Mesendoderm (in vitro differentiated cells): ENCODE measurements at regions not wholly inside any gene's neighbourhood (a gene's known extent, or its start where the extent isn't known, plus 50 kb on each side); places are given as distances from the start of the nearest gene placed in this dataset.

Experiments
- DNase-seq: peaks from one replicate; pipeline ENCODE4 v3.0.0; 2013
- H2AK5ac ChIP-seq: 2 replicates; pipeline ENCODE4 v1.6.1; 2013; ENCODE audit warnings: low read length, inconsistent platforms
- H2BK120ac ChIP-seq: 2 replicates; pipeline ENCODE4 v1.6.1; 2013; ENCODE audit warnings: low read depth, mild to moderate bottlenecking, low read length, moderate library complexity, mixed read lengths
- H2BK15ac ChIP-seq: replicated peaks from 2 replicates; pipeline ENCODE4 v1.6.1; 2013; ENCODE audit warnings: low read depth, mild to moderate bottlenecking, moderate library complexity
- H2BK5ac ChIP-seq: 2 replicates; pipeline ENCODE4 v1.6.1; 2013; ENCODE audit warnings: low read length, inconsistent platforms
- H3K18ac ChIP-seq: 2 replicates; pipeline ENCODE4 v1.6.1; 2013; ENCODE audit warnings: mild to moderate bottlenecking, low read length, mixed read lengths
- H3K23ac ChIP-seq: one replicate; pipeline ENCODE4 v1.6.1; 2013; ENCODE audit warnings: low read length
- H3K27ac ChIP-seq: 2 replicates; pipeline ENCODE4 v1.5.1; 2013; ENCODE audit warnings: low read depth, mild to moderate bottlenecking, inconsistent platforms, low read length, moderate library complexity
- H3K27me3 ChIP-seq: 2 replicates; pipeline ENCODE4 v1.6.1; 2013; ENCODE audit warnings: low read length, control low read depth, mild to moderate bottlenecking, inconsistent platforms; ENCODE audit not compliant: insufficient read depth, poor library complexity
- H3K36me3 ChIP-seq: 2 replicates; pipeline ENCODE4 v1.6.1; 2013; ENCODE audit warnings: low read length, inconsistent platforms; ENCODE audit not compliant: control insufficient read depth, insufficient read depth
- H3K4ac ChIP-seq: one replicate; pipeline ENCODE4 v1.6.1; 2013; ENCODE audit warnings: low read depth, mild to moderate bottlenecking, low read length, moderate library complexity
- H3K4me1 ChIP-seq: 2 replicates; pipeline ENCODE4 v1.6.1; 2013; ENCODE audit warnings: low read depth, low read length, inconsistent platforms; ENCODE audit not compliant: control insufficient read depth
- H3K4me2 ChIP-seq: 2 replicates; pipeline ENCODE4 v1.6.1; 2013; ENCODE audit warnings: low read length
- H3K4me3 ChIP-seq: 2 replicates; pipeline ENCODE4 v1.5.1; 2013; ENCODE audit warnings: mild to moderate bottlenecking, low read length
- H3K56ac ChIP-seq: one replicate; pipeline ENCODE4 v1.6.1; 2013; ENCODE audit warnings: low read length
- H3K79me1 ChIP-seq: 2 replicates; pipeline ENCODE4 v1.6.1; 2013; ENCODE audit warnings: low read length, inconsistent platforms
- H3K79me2 ChIP-seq: 2 replicates; pipeline ENCODE4 v1.6.1; 2013; ENCODE audit warnings: mild to moderate bottlenecking, low read length; ENCODE audit not compliant: control insufficient read depth, insufficient read depth
- H3K9ac ChIP-seq: 2 replicates; pipeline ENCODE4 v1.6.1; 2013; ENCODE audit warnings: low read length, inconsistent platforms
- H4K5ac ChIP-seq: one replicate; pipeline ENCODE4 v1.6.1; 2013; ENCODE audit warnings: low read length
- H4K8ac ChIP-seq: one replicate; pipeline ENCODE4 v1.6.1; 2013; ENCODE audit warnings: low read depth, mild to moderate bottlenecking, control low read depth, low read length, moderate library complexity
- WGBS: extraction: QIAGEN DNeasy Blood & Tissue Kit; methylation state at CpG from one replicate; pipeline ENCODE4 v1.1.7; 2013; ENCODE audit warnings: low lambda C conversion rate, missing lambda C conversion rate; ENCODE audit not compliant: insufficient coverage; ENCODE audit errors: extremely low coverage; 5-methylcytosine and 5-hydroxymethylcytosine counted together

DNA sequence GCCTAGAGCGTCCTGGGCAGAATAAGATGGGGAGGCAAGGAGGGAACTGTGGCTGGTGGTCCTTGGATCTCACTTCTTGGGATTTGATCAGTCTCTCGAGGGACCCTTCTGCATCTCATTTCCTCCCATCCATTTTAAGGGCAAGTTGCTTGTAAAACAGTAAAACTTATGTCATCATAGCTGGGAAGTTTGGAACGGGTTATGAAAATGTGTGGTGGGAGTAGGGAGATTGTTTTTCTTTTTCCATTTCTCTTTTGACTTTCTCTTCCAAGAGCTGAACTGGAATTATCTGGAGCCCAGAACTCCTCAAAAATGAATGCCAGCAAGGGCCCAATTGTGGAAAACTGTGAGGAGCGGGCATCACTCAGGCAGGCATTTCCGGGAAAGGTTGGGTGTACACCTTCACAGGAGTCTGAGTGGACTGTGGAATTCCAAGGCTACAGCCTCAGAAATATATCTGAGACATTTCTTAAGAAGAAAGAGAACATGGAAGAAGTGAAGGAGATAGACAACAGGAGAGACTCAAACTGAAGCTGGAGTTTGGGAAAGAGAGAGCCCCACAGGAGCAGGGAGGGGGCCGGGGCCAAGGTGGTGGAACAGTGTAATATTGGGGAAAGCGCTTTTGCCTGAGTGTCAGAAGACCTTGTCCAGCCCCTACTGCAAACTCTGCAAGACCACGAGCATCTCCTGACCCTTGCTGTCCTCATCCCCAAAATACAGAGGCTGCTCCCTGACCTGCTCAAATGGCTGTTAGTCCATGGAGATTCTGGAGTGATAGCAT is 185.1 kb downstream of the FOXD2 start:
- Histone ChIP-seq H3K23ac (no peak overlapping the region), H3K56ac (no peak overlapping the region)
- WGBS: no CpG with 5 or more reads among the region's 8 CpGs

DNA sequence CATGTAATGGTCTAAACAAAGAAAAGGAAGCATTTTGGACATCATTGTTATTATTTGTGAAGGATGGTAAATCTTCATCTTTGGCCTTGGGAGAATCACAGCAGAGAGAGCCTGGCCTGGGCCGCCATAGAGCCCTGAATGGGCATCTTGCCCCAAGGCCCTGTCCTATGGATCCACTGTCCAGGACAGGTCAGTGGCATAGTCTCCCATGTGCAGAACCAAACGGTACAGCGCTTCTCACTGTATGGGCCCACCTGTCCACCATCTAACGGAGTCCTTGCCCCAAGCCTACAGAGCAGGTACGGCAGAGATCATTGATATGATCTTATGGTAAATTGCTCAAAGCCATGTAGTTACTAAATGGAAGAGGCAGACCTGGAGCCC is 185.7 kb downstream of the FOXD2 start:
- Histone ChIP-seq H3K56ac (no peak overlapping the region), H4K8ac (no peak overlapping the region), H3K27me3 (no peaks in the 10 kb centered on the region), H3K4me1 (no peaks in the 10 kb centered on the region), H2BK15ac (no peak overlapping the region), H3K4me2 (no peak overlapping the region), H3K4me3 (no peak overlapping the region), H3K27ac (no peak overlapping the region), H3K79me1 (no peaks in the 10 kb centered on the region), H2BK5ac (no peak overlapping the region), H3K9ac (no peak overlapping the region), H3K36me3 (no peaks in the 10 kb centered on the region), H2BK120ac (no peak overlapping the region), H3K18ac (no peak overlapping the region), H4K5ac (no peak overlapping the region), H2AK5ac (no peak overlapping the region), H3K23ac (no peak overlapping the region), H3K4ac (no peak overlapping the region), H3K79me2 (no peaks in the 10 kb centered on the region)
- DNase-seq: no peak
- WGBS: no CpG with 5 or more reads among the region's 5 CpGs

More for the DNA sequence above, 185.1 kb downstream of the FOXD2 start:
- no peaks in the 10 kb centered on the region for H3K4me1 ChIP-seq
- H3K27ac ChIP-seq: no peak overlapping the region
- no peak overlapping the region for H4K5ac ChIP-seq
- H3K27me3 ChIP-seq: no peaks in the 10 kb centered on the region
- no peak overlapping the region for H3K4me2 ChIP-seq
- no peak overlapping the region for H3K18ac ChIP-seq
- no peak overlapping the region for H3K9ac ChIP-seq
- H4K8ac ChIP-seq: no peak overlapping the region
- H3K79me1 ChIP-seq: no peaks in the 10 kb centered on the region
- H2BK5ac ChIP-seq: no peak overlapping the region
- no peaks in the 10 kb centered on the region for H3K79me2 ChIP-seq
- H3K36me3 ChIP-seq: no peaks in the 10 kb centered on the region
- no peak overlapping the region for H2BK15ac ChIP-seq
- H2BK120ac ChIP-seq: no peak overlapping the region
- H3K4ac ChIP-seq: no peak overlapping the region
- H2AK5ac ChIP-seq: no peak overlapping the region
- no peak overlapping the region for H3K4me3 ChIP-seq
- no peak for DNase-seq

- Histone ChIP-seq H3K18ac (no peak overlapping the region), H2BK15ac (no peak overlapping the region), H2AK5ac (no peak overlapping the region), H3K4me1 (no peaks in the 10 kb centered on the region), H2BK120ac (no peak overlapping the region), H3K79me2 (no peaks in the 10 kb centered on the region), H2BK5ac (no peak overlapping the region), H3K36me3 (no peaks in the 10 kb centered on the region), H3K4me2 (no peak overlapping the region), H3K79me1 (no peaks in the 10 kb centered on the region), H3K4ac (no peak overlapping the region), H3K56ac (no peak overlapping the region), H3K9ac (no peak overlapping the region), H3K23ac (no peak overlapping the region), H3K4me3 (no peak overlapping the region), H3K27ac (no peak overlapping the region), H3K27me3 (no peaks in the 10 kb centered on the region), H4K8ac (no peak overlapping the region), H4K5ac (no peak overlapping the region)
- peak; percentile 86 for DNase-seq
- WGBS: no CpG with 5 or more reads among the region's 4 CpGs
Observed at GRCh38 chr1:47624531-47624930, 186.7 kb downstream of the FOXD2 start.

DNA sequence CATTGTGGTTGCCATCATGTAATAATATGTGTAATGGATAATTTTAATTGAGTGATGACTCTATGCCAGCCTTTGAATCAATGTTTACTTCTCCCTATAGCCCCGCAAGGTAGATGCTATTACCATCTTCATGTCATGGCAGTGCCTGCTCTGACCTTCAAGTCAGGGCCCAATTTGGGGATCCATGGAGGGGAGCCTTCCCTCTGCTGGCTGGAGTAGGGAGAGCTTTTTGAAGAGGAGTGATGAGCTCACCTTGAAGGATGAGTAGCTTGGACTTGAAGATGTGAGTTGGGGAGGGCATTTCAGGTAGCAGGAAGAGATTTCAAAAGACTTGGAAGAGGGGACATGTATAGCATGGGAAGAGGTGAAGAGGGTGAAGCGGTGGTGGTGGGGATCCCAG is 189.2 kb downstream of the FOXD2 start:
- WGBS: no CpG with 5 or more reads among the region's 2 CpGs
- H3K27ac ChIP-seq: no peak overlapping the region
- DNase-seq: peak; percentile 61

DNA sequence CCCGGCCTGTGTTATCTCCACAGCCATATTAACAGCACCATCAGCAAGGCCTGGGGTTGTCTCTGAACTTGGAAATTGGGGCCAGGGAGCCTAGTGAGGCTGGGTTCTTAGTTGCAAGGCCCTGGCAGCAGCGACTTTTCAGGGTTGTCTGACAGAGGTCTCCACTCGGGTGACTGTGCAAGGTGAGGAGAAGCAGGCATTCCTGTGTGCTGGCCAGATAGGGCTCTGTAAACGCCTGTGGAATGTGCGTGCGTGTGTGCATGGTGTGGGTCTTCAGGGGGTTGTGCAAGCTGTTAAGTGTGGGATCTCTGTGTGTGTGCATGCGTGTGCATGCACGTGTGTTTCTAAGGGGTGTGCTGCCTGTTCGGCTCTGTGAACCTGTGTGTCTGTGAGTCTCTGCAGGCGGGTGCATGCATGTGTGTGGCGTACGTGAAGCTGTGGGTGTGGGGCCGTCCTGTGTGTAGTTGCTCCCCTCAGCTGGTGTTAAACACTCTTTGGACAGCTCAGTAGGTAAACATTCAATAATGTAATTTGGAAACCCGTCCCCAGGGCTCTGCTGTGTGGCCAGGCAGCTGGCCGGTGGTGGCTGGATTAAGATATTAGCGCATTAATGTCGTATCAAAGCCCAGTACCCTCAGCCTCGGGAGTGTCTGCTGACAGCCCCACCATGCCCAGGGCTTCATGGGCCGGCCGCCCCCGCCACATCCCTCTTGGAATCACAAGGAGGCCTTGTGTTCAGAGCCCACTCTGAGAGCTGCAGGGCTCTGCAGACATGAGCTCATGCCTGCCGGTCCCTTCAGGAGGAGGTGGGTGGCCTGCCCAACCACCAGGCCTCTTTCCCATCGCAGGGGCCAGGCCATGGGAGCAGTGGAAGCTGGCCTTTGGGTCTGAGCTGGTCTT is 189.9 kb downstream of the FOXD2 start:
- Histone ChIP-seq H3K18ac (no peak overlapping the region), H2BK5ac (no peak overlapping the region), H3K4ac (no peak overlapping the region), H3K23ac (no peak overlapping the region), H3K4me3 (no peak overlapping the region), H3K9ac (no peak overlapping the region), H3K4me2 (no peak overlapping the region), H3K27ac (no peak overlapping the region), H2AK5ac (no peak overlapping the region), H3K36me3 (no peaks in the 10 kb centered on the region), H2BK15ac (no peak overlapping the region), H3K79me2 (no peaks in the 10 kb centered on the region), H4K5ac (no peak overlapping the region), H3K56ac (no peak overlapping the region), H4K8ac (no peak overlapping the region), H3K27me3 (no peaks in the 10 kb centered on the region), H2BK120ac (no peak overlapping the region), H3K4me1 (no peaks in the 10 kb centered on the region), H3K79me1 (no peaks in the 10 kb centered on the region)
- WGBS: no CpG with 5 or more reads among the region's 23 CpGs
- DNase-seq: no peak

More for the DNA sequence above, 189.2 kb downstream of the FOXD2 start:
- no peak overlapping the region for H2BK120ac ChIP-seq
- no peak overlapping the region for H3K56ac ChIP-seq
- H3K18ac ChIP-seq: no peak overlapping the region
- H3K4me1 ChIP-seq: no peaks in the 10 kb centered on the region
- no peak overlapping the region for H4K5ac ChIP-seq
- no peak overlapping the region for H3K9ac ChIP-seq
- H3K79me2 ChIP-seq: no peaks in the 10 kb centered on the region
- no peak overlapping the region for H2BK5ac ChIP-seq
- no peak overlapping the region for H3K4ac ChIP-seq
- H4K8ac ChIP-seq: no peak overlapping the region
- H3K36me3 ChIP-seq: no peaks in the 10 kb centered on the region
- H2BK15ac ChIP-seq: no peak overlapping the region
- no peak overlapping the region for H3K23ac ChIP-seq
- H3K79me1 ChIP-seq: no peaks in the 10 kb centered on the region
- H3K4me2 ChIP-seq: no peak overlapping the region
- H2AK5ac ChIP-seq: no peak overlapping the region
- no peak overlapping the region for H3K4me3 ChIP-seq
- no peaks in the 10 kb centered on the region for H3K27me3 ChIP-seq
